ENCODE measurements at regions not wholly inside any gene's neighbourhood (a gene's known extent, or its start where the extent isn't known, plus 50 kb on each side); places are given as distances from the start of the nearest gene placed in this dataset.
"Not testable (repeated sequence)": the region's sequence is repeated elsewhere in the genome, so short reads cannot be mapped to it uniquely, and the experiment has no call there.

- H3K4me3 Mint-ChIP-seq: no peak overlapping the region
- no peaks in the 10 kb centered on the region for H3K27me3 Mint-ChIP-seq
- H3K4me1 Mint-ChIP-seq: peaks cover 13% of the 10 kb centered on the region
- H3K9me3 Mint-ChIP-seq: peaks cover 12% of the 10 kb centered on the region
- POLR2A ChIA-PET: no interaction called here
- peaks cover 76% of the 10 kb centered on the region for H3K36me3 Mint-ChIP-seq (ENCODE audit: low read depth)
- no peak overlapping the region for H3K27ac Mint-ChIP-seq
- CTCF ChIA-PET: no interaction called here
- DNase-seq: no peak
These were observed 65.0 kb upstream of the ZNF746 start for GRCh38 chr7:149562602-149563001.

- H3K36me3 Mint-ChIP-seq (ENCODE audit: low read depth): peaks cover 71% of the 10 kb centered on the region
- H3K27me3 Mint-ChIP-seq: no peaks in the 10 kb centered on the region
- DNase-seq: no peak
- H3K9me3 Mint-ChIP-seq: peaks cover 10% of the 10 kb centered on the region
- H3K4me1 Mint-ChIP-seq: peaks cover 13% of the 10 kb centered on the region
- no peak overlapping the region for H3K4me3 Mint-ChIP-seq
- CTCF ChIA-PET: interaction anchor here (1.2 kb wide), 1 partner anchor 20 kb away, joined by 5 read pairs; no protein-coding TSS in a partner anchor
- H3K27ac Mint-ChIP-seq: no peak overlapping the region
- POLR2A ChIA-PET: no interaction called here
These were observed 63.5 kb upstream of the ZNF746 start for GRCh38 chr7:149561072-149561471.

DNA sequence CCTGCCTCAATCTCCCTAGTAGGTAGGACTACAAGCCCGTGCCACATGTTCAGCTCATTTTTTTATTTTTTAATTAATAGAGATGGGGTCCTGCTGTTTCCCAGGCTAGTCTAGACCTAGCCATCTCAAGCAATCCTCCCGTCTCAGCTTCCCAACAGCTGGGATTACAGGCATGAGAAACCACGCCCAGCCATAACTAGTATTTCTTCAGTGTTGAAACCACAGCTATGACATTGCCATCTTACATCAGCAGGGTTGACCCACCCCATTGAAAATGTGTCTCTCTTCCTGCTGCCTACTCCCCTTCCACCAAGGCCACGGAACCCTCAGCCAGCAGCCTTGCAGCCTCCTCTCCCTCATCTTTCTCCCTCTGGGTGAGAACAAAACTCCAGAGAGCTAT is 62.1 kb upstream of the ZNF746 start:
- no peak for DNase-seq
- CTCF ChIA-PET: interaction anchor here (0.9 kb wide), 1 partner anchor 14 kb away, joined by 3 read pairs; no protein-coding TSS in a partner anchor
- peaks cover 63% of the 10 kb centered on the region for H3K36me3 Mint-ChIP-seq (ENCODE audit: low read depth)
- POLR2A ChIA-PET: no interaction called here
- peaks cover 5% of the 10 kb centered on the region for H3K9me3 Mint-ChIP-seq
- peaks cover 5% of the 10 kb centered on the region for H3K4me1 Mint-ChIP-seq
- no peaks in the 10 kb centered on the region for H3K27me3 Mint-ChIP-seq
- no peak overlapping the region for H3K27ac Mint-ChIP-seq
- H3K4me3 Mint-ChIP-seq: no peak overlapping the region

DNA sequence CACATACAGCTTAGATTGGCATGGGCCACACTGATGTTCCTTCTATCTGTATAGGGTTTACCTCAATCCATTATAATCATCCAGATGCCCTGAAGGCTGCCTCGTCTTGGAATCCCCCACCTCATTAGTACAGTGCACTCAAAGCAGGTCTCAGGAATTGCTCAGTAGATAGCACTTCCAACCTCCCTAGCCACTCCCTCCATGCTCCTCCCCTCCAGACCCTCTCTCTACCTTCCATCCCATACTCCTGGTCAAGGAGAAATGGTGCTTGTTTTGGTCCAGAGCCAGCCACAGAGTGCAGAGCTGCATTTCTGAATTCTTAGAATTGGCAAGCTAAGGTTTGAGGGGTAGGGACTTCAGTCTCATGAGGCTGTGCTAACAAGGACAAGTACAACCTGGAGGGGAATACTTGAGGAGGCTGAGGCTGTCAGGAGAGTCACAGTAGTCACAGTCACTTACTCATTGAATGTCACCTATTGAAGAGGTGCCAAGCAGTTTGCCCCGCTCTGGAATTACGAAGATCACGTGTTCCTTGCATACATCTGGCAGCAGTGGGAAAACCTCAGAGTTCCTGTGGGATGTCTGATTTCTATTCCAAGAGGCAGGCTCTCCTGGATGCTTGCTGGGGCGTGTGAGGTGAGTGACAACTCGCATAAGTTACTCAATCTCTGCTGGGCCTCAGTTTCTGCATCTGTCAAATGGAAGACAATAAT is 60.7 kb upstream of the ZNF746 start:
- ChIA-PET POLR2A (no interaction called here), CTCF (interaction anchor here (0.7 to 1.0 kb wide), 2 partner anchors 20 to 297 kb away, joined by 3 read pairs; no protein-coding TSS in a partner anchor)
- H3K4me3 Mint-ChIP-seq: no peak overlapping the region
- H3K4me1 Mint-ChIP-seq: peaks cover 5% of the 10 kb centered on the region
- no peak overlapping the region for H3K27ac Mint-ChIP-seq
- H3K9me3 Mint-ChIP-seq: no peaks in the 10 kb centered on the region
- DNase-seq: no peak
- H3K27me3 Mint-ChIP-seq: no peaks in the 10 kb centered on the region
- H3K36me3 Mint-ChIP-seq (ENCODE audit: low read depth): peaks cover 52% of the 10 kb centered on the region

- H3K27me3 Mint-ChIP-seq, H3K4me1 Mint-ChIP-seq, DNase-seq, H3K27ac Mint-ChIP-seq, H3K9me3 Mint-ChIP-seq, H3K4me3 Mint-ChIP-seq, POLR2A ChIA-PET: not testable (repeated sequence)
- peaks cover 60% of the 10 kb centered on the region for H3K36me3 Mint-ChIP-seq (ENCODE audit: low read depth)
- CTCF ChIA-PET: interaction anchor here (1.1 kb wide), 1 partner anchor 11 kb away, joined by 3 read pairs; no protein-coding TSS in a partner anchor
These were observed 58.9 kb upstream of the ZNF746 start for GRCh38 chr7:149556525-149556924.

DNA sequence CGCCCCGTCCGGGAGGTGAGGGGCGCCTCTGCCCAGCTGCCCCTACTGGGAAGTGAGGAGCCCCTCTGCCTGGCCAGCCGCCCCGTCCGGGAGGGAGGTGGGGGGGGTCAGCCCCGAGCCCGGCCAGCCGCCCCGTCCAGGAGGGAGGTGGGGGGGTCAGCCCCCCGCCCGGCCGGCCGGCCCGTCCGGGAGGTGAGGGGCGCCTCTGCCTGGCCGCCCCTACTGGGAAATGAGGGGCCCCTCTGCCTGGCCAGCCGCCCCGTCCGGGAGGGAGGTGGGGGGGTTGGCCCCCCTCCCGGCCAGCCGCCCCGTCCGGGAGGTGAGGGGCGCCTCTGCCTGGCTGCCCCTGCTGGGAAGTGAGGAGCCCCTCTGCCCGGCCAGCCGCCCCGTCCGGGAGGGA is 57.2 kb upstream of the ZNF746 start:
- H3K27ac Mint-ChIP-seq, POLR2A ChIA-PET, H3K4me3 Mint-ChIP-seq, H3K27me3 Mint-ChIP-seq, DNase-seq, H3K9me3 Mint-ChIP-seq, H3K4me1 Mint-ChIP-seq: not testable (repeated sequence)
- CTCF ChIA-PET: interaction anchor here (0.7 kb wide), 1 partner anchor 271 kb away, joined by 3 read pairs; no protein-coding TSS in a partner anchor
- peaks cover 62% of the 10 kb centered on the region for H3K36me3 Mint-ChIP-seq (ENCODE audit: low read depth)

DNA sequence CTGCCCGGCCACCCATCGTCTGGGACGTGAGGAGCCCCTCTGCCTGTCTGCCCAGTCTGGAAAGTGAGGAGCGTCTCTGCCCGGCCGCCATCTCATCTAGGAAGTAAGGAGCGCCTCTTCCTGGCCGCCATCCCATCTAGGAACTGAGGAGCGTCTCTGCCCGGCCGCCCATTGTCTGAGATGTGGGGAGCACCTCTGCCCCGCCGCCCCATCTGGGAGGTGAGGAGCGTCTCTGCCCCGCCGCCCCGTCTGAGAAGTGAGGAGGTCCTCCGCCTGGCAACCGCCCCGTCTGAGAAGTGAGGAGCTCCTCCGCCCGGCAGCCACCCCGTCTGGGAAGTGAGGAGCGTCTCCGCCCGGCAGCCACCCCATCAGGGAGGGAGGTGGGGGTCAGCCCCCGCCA is 56.4 kb upstream of the ZNF746 start:
- peaks cover 65% of the 10 kb centered on the region for H3K36me3 Mint-ChIP-seq (ENCODE audit: low read depth)
- H3K9me3 Mint-ChIP-seq, H3K4me1 Mint-ChIP-seq, CTCF ChIA-PET, DNase-seq, H3K27me3 Mint-ChIP-seq, H3K27ac Mint-ChIP-seq, POLR2A ChIA-PET, H3K4me3 Mint-ChIP-seq: not testable (repeated sequence)

DNA sequence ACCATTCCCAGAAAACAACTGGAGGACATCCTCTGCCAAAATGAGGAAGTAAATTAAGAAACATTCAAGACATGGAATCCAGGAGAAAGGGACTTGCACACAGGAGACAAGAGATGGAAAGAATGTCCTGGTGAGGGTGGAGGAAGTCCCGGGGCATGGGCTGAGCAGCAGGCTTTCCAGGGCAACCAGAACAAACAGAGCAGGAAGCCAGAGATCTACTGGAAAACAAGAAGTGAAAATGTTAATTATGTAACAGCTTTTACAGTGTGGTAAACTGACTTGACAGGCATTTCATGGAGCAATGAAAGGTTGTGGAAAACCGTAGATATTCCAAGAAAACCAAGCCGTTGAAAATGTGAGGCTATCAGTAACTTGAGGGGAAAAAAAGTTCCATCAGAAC is 55.2 kb upstream of the ZNF746 start:
- no peak for DNase-seq
- H3K9me3 Mint-ChIP-seq: peaks cover 5% of the 10 kb centered on the region
- no peaks in the 10 kb centered on the region for H3K4me1 Mint-ChIP-seq
- H3K4me3 Mint-ChIP-seq: no peak overlapping the region
- no peak overlapping the region for H3K27ac Mint-ChIP-seq
- no peaks in the 10 kb centered on the region for H3K27me3 Mint-ChIP-seq
- POLR2A ChIA-PET: no interaction called here
- peaks cover 69% of the 10 kb centered on the region for H3K36me3 Mint-ChIP-seq (ENCODE audit: low read depth)
- CTCF ChIA-PET: interaction anchor here (0.8 kb wide), 1 partner anchor 70 kb away, joined by 3 read pairs; no protein-coding TSS in a partner anchor
